ENCODE measurements at regions not wholly inside any gene's neighbourhood (a gene's known extent, or its start where the extent isn't known, plus 50 kb on each side); places are given as distances from the start of the nearest gene placed in this dataset.

GRCh38 chr1:245019910-245020486 is 134.8 kb upstream of the KIF26B start:
- Histone ChIP-seq H3K36me3 (ENCODE audit: insufficient read depth, low read length) (peaks cover 3% of the 10 kb centered on the region; the same call in 1 of the 2 replicates), H3K79me2 (ENCODE audit: insufficient read depth, low read length) (no peaks in the 10 kb centered on the region; the same call in 1 of the 2 replicates), H3K4me3 (ENCODE audit: low read depth in 1 of 2, low read length in 2 of 2) (no peak overlapping the region), H2AFZ (ENCODE audit: low read depth, low read length) (no peak overlapping the region), H3K4me1 (ENCODE audit: insufficient read depth, low read length) (peaks cover 11% of the 10 kb centered on the region), H3K9ac (ENCODE audit: low read depth, low read length) (no peak overlapping the region), H4K20me1 (ENCODE audit: insufficient read depth, low read length) (no peaks in the 10 kb centered on the region), H3K9me3 (ENCODE audit: insufficient read depth, low read length, severe bottlenecking) (no peaks in the 10 kb centered on the region), H3K4me2 (ENCODE audit: insufficient read depth, low read length) (no peak overlapping the region), H3K27me3 (ENCODE audit: insufficient read depth, low read length, poor library complexity) (no peaks in the 10 kb centered on the region), H3K27ac (ENCODE audit: low read length) (peak overlapping the region; percentile 32; the same call in 1 of the 2 replicates)
- DNase-seq (peak; percentile 46), ATAC-seq (ENCODE audit: insufficient read depth, low read depth) (peak; percentile 87)
- TF ChIP-seq CTCF (IDR thresholded peaks at IDR 0.05; ENCODE audit: borderline replicate concordance, extremely low read depth, low read length, poor library complexity, severe bottlenecking) (no peak), EZH2 (IDR thresholded peaks at IDR 0.05; ENCODE audit: borderline replicate concordance, low read depth, low read length, severe bottlenecking) (no peak)

GRCh38 chr1:245016700-245017099 is 138.1 kb upstream of the KIF26B start:
- Histone ChIP-seq H3K9me3 (ENCODE audit: insufficient read depth, low read length, severe bottlenecking) (no peaks in the 10 kb centered on the region), H3K9ac (ENCODE audit: low read depth, low read length) (no peak overlapping the region), H3K36me3 (ENCODE audit: insufficient read depth, low read length) (no peaks in the 10 kb centered on the region; the same call in 1 of the 2 replicates), H2AFZ (ENCODE audit: low read depth, low read length) (no peak overlapping the region), H3K4me1 (ENCODE audit: insufficient read depth, low read length) (peaks cover 11% of the 10 kb centered on the region), H3K4me2 (ENCODE audit: insufficient read depth, low read length) (no peak overlapping the region), H3K27ac (ENCODE audit: low read length) (no peak overlapping the region), H3K27me3 (ENCODE audit: insufficient read depth, low read length, poor library complexity) (no peaks in the 10 kb centered on the region), H3K4me3 (ENCODE audit: low read depth in 1 of 2, low read length in 2 of 2) (no peak overlapping the region), H3K79me2 (ENCODE audit: insufficient read depth, low read length) (no peaks in the 10 kb centered on the region; the same call in 1 of the 2 replicates), H4K20me1 (ENCODE audit: insufficient read depth, low read length) (no peaks in the 10 kb centered on the region)
- TF ChIP-seq CTCF (IDR thresholded peaks at IDR 0.05; ENCODE audit: borderline replicate concordance, extremely low read depth, low read length, poor library complexity, severe bottlenecking): no peak
- TF ChIP-seq EZH2 (IDR thresholded peaks at IDR 0.05; ENCODE audit: borderline replicate concordance, low read depth, low read length, severe bottlenecking): no peak
- ATAC-seq (ENCODE audit: insufficient read depth, low read depth): no peak
- DNase-seq: no peak

- Histone ChIP-seq H3K79me2 (ENCODE audit: insufficient read depth, low read length) (peaks cover 4% of the 10 kb centered on the region; the same call in 1 of the 2 replicates), H3K4me1 (ENCODE audit: insufficient read depth, low read length) (peaks cover 8% of the 10 kb centered on the region), H3K9ac (ENCODE audit: low read depth, low read length) (no peak overlapping the region), H3K4me3 (ENCODE audit: low read depth in 1 of 2, low read length in 2 of 2) (no peak overlapping the region), H3K9me3 (ENCODE audit: insufficient read depth, low read length, severe bottlenecking) (no peaks in the 10 kb centered on the region), H4K20me1 (ENCODE audit: insufficient read depth, low read length) (no peaks in the 10 kb centered on the region), H3K27me3 (ENCODE audit: insufficient read depth, low read length, poor library complexity) (no peaks in the 10 kb centered on the region), H3K36me3 (ENCODE audit: insufficient read depth, low read length) (no peaks in the 10 kb centered on the region; the same call in 1 of the 2 replicates), H2AFZ (ENCODE audit: low read depth, low read length) (no peak overlapping the region), H3K27ac (ENCODE audit: low read length) (no peak overlapping the region), H3K4me2 (ENCODE audit: insufficient read depth, low read length) (no peak overlapping the region)
- DNase-seq (no peak), ATAC-seq (ENCODE audit: insufficient read depth, low read depth) (no peak)
- no peak for TF ChIP-seq EZH2 (IDR thresholded peaks at IDR 0.05; ENCODE audit: borderline replicate concordance, low read depth, low read length, severe bottlenecking)
- no peak for TF ChIP-seq CTCF (IDR thresholded peaks at IDR 0.05; ENCODE audit: borderline replicate concordance, extremely low read depth, low read length, poor library complexity, severe bottlenecking)
Measured at GRCh38 chr1:245015031-245015430, 139.8 kb upstream of the KIF26B start.
